Heart left ventricle (tissue), 13 donors: ENCODE measurements at regions not wholly inside any gene's neighbourhood (a gene's known extent, or its start where the extent isn't known, plus 50 kb on each side); places are given as distances from the start of the nearest gene placed in this dataset.

Source experiments
- POLR2A ChIP-seq, 2 donors: fragments of 450-650 bp; IDR thresholded peaks; one replicate each; pipeline ENCODE4 v1.6.1; 2017; ENCODE audit warnings: antibody characterized with exemption in 2 of 2, mild to moderate bottlenecking in 2 of 2, moderate library complexity in 2 of 2
- TF ChIP-seq, protein P1 (sequence below), 12 donors: fragments of 200-600 bp; sonication (generic) in 4 of 12; IDR thresholded peaks; one replicate each; pipeline versions ENCODE4 v1.5.0 to v1.8.0; 2018 to 2022; ENCODE audit warnings: antibody characterized with exemption in 12 of 12, mild to moderate bottlenecking in 5 of 12
- donor health status: ischemic (EF 13 %, LVEDD 7.1; RV severe dilation, severe dysfunction).
- donor health status: DM: no; HTN: yes; CAD: no.
- donor health status: DM: no; HTN: no; CAD: no.
- donor health status: ischemic (EF 25% LVEDD 6.9; RV normal size, moderate dysfunction).
- donor health status: ischemic (EF 25% LVEDD 5.7; RV mildly dilated, moderate dysfunction).
- donor health status: ischemic (EF 35%, LVEDD 5.7; RV mildly dilated, moderate dysfunction).
- donor health status: nonischemic (EF 11% LVEDD 7.7; RV severe dilation, severe dysfunction).
- donor health status: DM: yes; HTN: yes; CAD: no.
- donor health status: PGD.
- donor health status: ischemic (EF 29% LVEDD 5.4; RV normal size, mild dysfunction).
- donor health status: nonischemic (EF 23%, LVEDD 6.1; RV moderate dilation, normal function).

DNA sequence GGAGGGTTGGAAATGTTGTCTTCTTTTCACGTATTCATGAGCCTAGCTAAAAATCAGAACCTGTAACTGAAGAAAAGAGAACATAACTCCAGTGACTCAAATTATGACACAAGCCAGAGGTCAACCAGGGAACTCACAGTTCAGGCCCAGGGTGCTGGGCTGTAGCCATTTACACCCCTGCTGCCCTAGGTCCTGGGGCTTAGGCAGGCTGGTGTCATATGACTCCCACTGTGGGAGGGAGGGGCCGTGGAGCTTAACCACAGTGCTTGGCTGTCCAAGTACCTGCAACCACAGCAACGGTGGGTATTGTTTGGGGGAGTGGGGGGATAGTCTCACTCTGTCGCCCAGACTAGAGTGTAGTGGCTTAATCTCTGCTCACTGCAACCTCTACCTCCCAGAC lies 71.1 kb upstream of the AMZ2 start:
- no peak for TF ChIP-seq POLR2A (IDR thresholded peaks at IDR 0.05)
- TF ChIP-seq, protein P1, sequence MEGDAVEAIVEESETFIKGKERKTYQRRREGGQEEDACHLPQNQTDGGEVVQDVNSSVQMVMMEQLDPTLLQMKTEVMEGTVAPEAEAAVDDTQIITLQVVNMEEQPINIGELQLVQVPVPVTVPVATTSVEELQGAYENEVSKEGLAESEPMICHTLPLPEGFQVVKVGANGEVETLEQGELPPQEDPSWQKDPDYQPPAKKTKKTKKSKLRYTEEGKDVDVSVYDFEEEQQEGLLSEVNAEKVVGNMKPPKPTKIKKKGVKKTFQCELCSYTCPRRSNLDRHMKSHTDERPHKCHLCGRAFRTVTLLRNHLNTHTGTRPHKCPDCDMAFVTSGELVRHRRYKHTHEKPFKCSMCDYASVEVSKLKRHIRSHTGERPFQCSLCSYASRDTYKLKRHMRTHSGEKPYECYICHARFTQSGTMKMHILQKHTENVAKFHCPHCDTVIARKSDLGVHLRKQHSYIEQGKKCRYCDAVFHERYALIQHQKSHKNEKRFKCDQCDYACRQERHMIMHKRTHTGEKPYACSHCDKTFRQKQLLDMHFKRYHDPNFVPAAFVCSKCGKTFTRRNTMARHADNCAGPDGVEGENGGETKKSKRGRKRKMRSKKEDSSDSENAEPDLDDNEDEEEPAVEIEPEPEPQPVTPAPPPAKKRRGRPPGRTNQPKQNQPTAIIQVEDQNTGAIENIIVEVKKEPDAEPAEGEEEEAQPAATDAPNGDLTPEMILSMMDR (IDR thresholded peaks at IDR 0.05), result no peak
